LoVo (cell line): ENCODE measurements at regions not wholly inside any gene's neighbourhood (a gene's known extent, or its start where the extent isn't known, plus 50 kb on each side); places are given as distances from the start of the nearest gene placed in this dataset.

Experiments used
- DNase-seq: peaks from one replicate; pipeline ENCODE4 v3.0.0-alpha.2; 2016; ENCODE audit warnings: low spot score

GRCh38 chr22:49090061-49090852 is 737.4 kb downstream of the BRD1 start:
- no peak for DNase-seq

GRCh38 chr22:49088801-49089791 is 738.6 kb downstream of the BRD1 start:
- DNase-seq = no peak

GRCh38 chr22:49087716-49088601 is 739.7 kb downstream of the BRD1 start:
- no peak for DNase-seq

GRCh38 chr22:49087198-49087597 is 740.5 kb downstream of the BRD1 start:
- no peak for DNase-seq

- no peak for DNase-seq
Observed at GRCh38 chr22:49086606-49087157, 741.0 kb downstream of the BRD1 start.

- DNase-seq = no peak
Observed at GRCh38 chr22:49086181-49086580, 741.5 kb downstream of the BRD1 start.

GRCh38 chr22:49084206-49084605 is 743.5 kb downstream of the BRD1 start:
- DNase-seq = no peak

- no peak for DNase-seq
Observed at GRCh38 chr22:49083607-49084006, 744.1 kb downstream of the BRD1 start.

- DNase-seq = no peak
Observed at GRCh38 chr22:49082451-49082850, 745.2 kb downstream of the BRD1 start.

- DNase-seq = no peak
Observed at GRCh38 chr22:49081926-49082325, 745.7 kb downstream of the BRD1 start.

- no peak for DNase-seq
Observed at GRCh38 chr22:49081261-49081666, 746.4 kb downstream of the BRD1 start.

- DNase-seq = no peak
Observed at GRCh38 chr22:49080631-49081030, 747.0 kb downstream of the BRD1 start.

GRCh38 chr22:49079743-49080500 is 747.8 kb downstream of the BRD1 start:
- no peak for DNase-seq

- DNase-seq = no peak
Observed at GRCh38 chr22:49079027-49079725, 748.5 kb downstream of the BRD1 start.

GRCh38 chr22:49078076-49078710 is 749.5 kb downstream of the BRD1 start:
- DNase-seq = no peak

GRCh38 chr22:49077586-49077985 is 750.1 kb downstream of the BRD1 start:
- DNase-seq = no peak

- DNase-seq = no peak
Observed at GRCh38 chr22:49077036-49077393, 750.7 kb downstream of the BRD1 start.

- DNase-seq = no peak
Observed at GRCh38 chr22:49076300-49077035, 751.2 kb downstream of the BRD1 start.

- no peak for DNase-seq
Observed at GRCh38 chr22:49075150-49075549, 752.5 kb downstream of the BRD1 start.
